Keratinocyte (primary cell): ENCODE measurements at regions not wholly inside any gene's neighbourhood (a gene's known extent, or its start where the extent isn't known, plus 50 kb on each side); places are given as distances from the start of the nearest gene placed in this dataset.

Source experiments
- DNase-seq: peaks from one replicate; pipeline ENCODE4 v3.0.0-alpha.2; 2011; ENCODE audit warnings: low read depth, missing footprints, low spot score
- FAIRE-seq: peaks from 2 replicates; lab custom pipeline; 2011; peaks lifted over from hg19 to GRCh38; lab: Jason Lieb, UNC
- H2AFZ ChIP-seq: 2 replicates; pipeline ENCODE4 v1.6.0; 2012; ENCODE audit warnings: low read length, control low read depth, inconsistent platforms; ENCODE audit not compliant: control insufficient read depth
- H3K27ac ChIP-seq: 2 replicates; pipeline ENCODE4 v1.5.1; 2011; ENCODE audit warnings: low read length; ENCODE audit not compliant: control insufficient read depth, insufficient read depth
- H3K27me3 ChIP-seq: 3 replicates; pipeline ENCODE4 v1.6.0; 2011; ENCODE audit warnings: low read length; ENCODE audit not compliant: control insufficient read depth, insufficient read depth; ENCODE audit errors: extremely low read depth
- H3K36me3 ChIP-seq, 2 experiments: 2 replicates in 1 of 2; 3 replicates in 1 of 2; pipeline ENCODE4 v1.5.1; 2011; ENCODE audit warnings: low read length in 2 of 2, mild to moderate bottlenecking in 1 of 2; ENCODE audit not compliant: control insufficient read depth in 2 of 2, insufficient read depth in 2 of 2; ENCODE audit errors: extremely low read depth in 1 of 2
- H3K4me1 ChIP-seq: 3 replicates; pipeline ENCODE4 v1.5.1; 2011; ENCODE audit warnings: low read length; ENCODE audit not compliant: control insufficient read depth, insufficient read depth; ENCODE audit errors: extremely low read depth
- H3K4me2 ChIP-seq: 3 replicates; pipeline ENCODE4 v1.6.0; 2011; ENCODE audit warnings: low read depth, low read length; ENCODE audit not compliant: control insufficient read depth, insufficient read depth; ENCODE audit errors: extremely low read depth
- H3K4me3 ChIP-seq, 3 experiments: fragments of 200-600 bp in 1 of 3; sonication (generic) in 1 of 3; 2 replicates in 2 of 3; 3 replicates in 1 of 3; pipeline ENCODE4 v1.5.1; 2011 to 2016; ENCODE audit warnings: low read length in 3 of 3, mild to moderate bottlenecking in 3 of 3, control low read depth in 2 of 3, inconsistent platforms in 1 of 3, low read depth in 1 of 3, mixed read lengths in 1 of 3, mixed run types in 1 of 3, moderate library complexity in 1 of 3; ENCODE audit not compliant: control insufficient read depth in 2 of 3, insufficient read depth in 2 of 3; ENCODE audit errors: extremely low read depth in 1 of 3
- H3K79me2 ChIP-seq: 2 replicates; pipeline ENCODE4 v1.6.0; 2012; ENCODE audit warnings: low read length; ENCODE audit not compliant: control insufficient read depth, insufficient read depth
- H3K9ac ChIP-seq: 3 replicates; pipeline ENCODE4 v1.6.0; 2011; ENCODE audit warnings: low read length; ENCODE audit not compliant: control insufficient read depth, insufficient read depth; ENCODE audit errors: extremely low read depth
- H3K9me1 ChIP-seq: 3 replicates; pipeline ENCODE4 v1.6.0; 2011; ENCODE audit warnings: low read length; ENCODE audit not compliant: control insufficient read depth, insufficient read depth; ENCODE audit errors: extremely low read depth
- H3K9me3 ChIP-seq: 2 replicates; pipeline ENCODE4 v1.5.1; 2012; ENCODE audit warnings: low read depth, low read length; ENCODE audit not compliant: control insufficient read depth
- H4K20me1 ChIP-seq: 3 replicates; pipeline ENCODE4 v1.6.0; 2011; ENCODE audit warnings: low read length; ENCODE audit not compliant: control insufficient read depth, insufficient read depth; ENCODE audit errors: extremely low read depth
- EZH2 ChIP-seq: IDR thresholded peaks from one replicate; pipeline ENCODE4 v1.6.1; 2012; ENCODE audit warnings: inconsistent platforms, mild to moderate bottlenecking, low read length, moderate library complexity
- dilution Hi-C: fragments of 300-500 bp; cut with MboI; formaldehyde crosslinking; loops from one replicate; pipeline ENCODE4 v1.7.0; 2020; ENCODE audit warnings: low sequenced_read_pairs; ENCODE audit not compliant: extremely low pct_ligation_motif_present
- TF ChIP-seq, protein P1 (sequence below), 3 experiments: IDR thresholded peaks in 1 of 3; conservative IDR thresholded peaks in 1 of 3; optimal IDR thresholded peaks in 1 of 3; 2 replicates in 2 of 3; 3 replicates in 1 of 3; pipeline versions ENCODE3 to v1.5.1; 2011; ENCODE audit warnings: low read length in 3 of 3, mild to moderate bottlenecking in 3 of 3, moderate library complexity in 2 of 3, control low read depth in 1 of 3, inconsistent platforms in 1 of 3; ENCODE audit not compliant: insufficient read depth in 2 of 3; ENCODE audit errors: extremely low read depth in 1 of 3

DNA sequence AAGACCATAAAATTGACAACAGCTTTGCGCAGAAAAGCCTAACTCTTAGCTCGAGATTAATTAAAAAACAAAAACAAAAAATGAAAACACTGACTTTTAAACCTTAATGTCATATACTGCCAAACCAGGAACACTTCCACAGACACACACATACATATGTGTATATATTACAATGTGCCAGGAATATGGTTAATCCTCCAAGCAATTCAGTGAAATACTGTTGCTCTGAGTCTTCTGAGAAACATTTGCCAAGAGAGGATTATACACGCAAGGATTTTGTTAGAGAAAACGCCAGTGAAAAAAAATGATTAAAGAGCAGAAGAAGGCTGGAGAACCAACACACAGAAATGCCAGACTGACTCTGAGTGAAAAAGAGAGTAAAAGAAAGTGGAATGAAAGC, 116.7 kb upstream of the CHRM3 start:
- Histone ChIP-seq H3K9me3 (no peaks in the 10 kb centered on the region), H3K4me2 (no peak overlapping the region), H3K27me3 (no peaks in the 10 kb centered on the region), H3K36me3 (no peaks in the 10 kb centered on the region), H3K4me1 (no peaks in the 10 kb centered on the region), H3K79me2 (no peaks in the 10 kb centered on the region), H3K9ac (no peak overlapping the region), H4K20me1 (no peaks in the 10 kb centered on the region), H3K4me3 (no peak overlapping the region), H3K27ac (no peak overlapping the region), H2AFZ (no peak overlapping the region), H3K9me1 (no peaks in the 10 kb centered on the region)
- no peak for DNase-seq
- dilution Hi-C loops, result no loop called here
- FAIRE-seq, result no peak
- TF ChIP-seq, protein P1, sequence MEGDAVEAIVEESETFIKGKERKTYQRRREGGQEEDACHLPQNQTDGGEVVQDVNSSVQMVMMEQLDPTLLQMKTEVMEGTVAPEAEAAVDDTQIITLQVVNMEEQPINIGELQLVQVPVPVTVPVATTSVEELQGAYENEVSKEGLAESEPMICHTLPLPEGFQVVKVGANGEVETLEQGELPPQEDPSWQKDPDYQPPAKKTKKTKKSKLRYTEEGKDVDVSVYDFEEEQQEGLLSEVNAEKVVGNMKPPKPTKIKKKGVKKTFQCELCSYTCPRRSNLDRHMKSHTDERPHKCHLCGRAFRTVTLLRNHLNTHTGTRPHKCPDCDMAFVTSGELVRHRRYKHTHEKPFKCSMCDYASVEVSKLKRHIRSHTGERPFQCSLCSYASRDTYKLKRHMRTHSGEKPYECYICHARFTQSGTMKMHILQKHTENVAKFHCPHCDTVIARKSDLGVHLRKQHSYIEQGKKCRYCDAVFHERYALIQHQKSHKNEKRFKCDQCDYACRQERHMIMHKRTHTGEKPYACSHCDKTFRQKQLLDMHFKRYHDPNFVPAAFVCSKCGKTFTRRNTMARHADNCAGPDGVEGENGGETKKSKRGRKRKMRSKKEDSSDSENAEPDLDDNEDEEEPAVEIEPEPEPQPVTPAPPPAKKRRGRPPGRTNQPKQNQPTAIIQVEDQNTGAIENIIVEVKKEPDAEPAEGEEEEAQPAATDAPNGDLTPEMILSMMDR (optimal IDR thresholded peaks at IDR 0.05 in 1 of 3, IDR thresholded peaks at IDR 0.05 in 1 of 3, conservative IDR thresholded peaks at IDR 0.05 in 1 of 3; ENCODE audit: extremely low read depth in 1 of 3, insufficient read depth in 2 of 3, low read length in 3 of 3), result no peak
- TF ChIP-seq EZH2, result no peak

DNA sequence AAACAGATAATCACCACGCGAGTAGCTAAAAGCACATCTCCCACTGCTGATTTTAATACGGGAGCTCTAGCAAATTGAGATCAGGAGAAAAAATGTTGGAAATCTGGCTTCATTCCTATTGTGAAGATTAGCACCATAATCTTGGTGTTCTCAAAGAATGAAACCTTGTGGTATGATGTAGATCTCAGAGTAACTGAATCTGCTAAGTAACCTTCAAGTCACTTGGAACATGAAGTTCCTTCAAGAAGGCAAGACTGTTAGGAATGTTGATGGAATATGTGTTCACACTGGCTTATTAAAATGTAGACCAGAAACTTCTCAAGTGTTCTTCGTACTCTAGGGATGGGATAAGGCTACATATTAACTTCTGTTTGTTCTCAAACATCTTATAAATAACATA, 117.4 kb upstream of the CHRM3 start:
- Histone ChIP-seq H3K9ac (no peak overlapping the region), H3K9me1 (no peaks in the 10 kb centered on the region), H3K79me2 (no peaks in the 10 kb centered on the region), H3K27me3 (no peaks in the 10 kb centered on the region), H3K27ac (no peak overlapping the region), H3K4me1 (no peaks in the 10 kb centered on the region), H2AFZ (no peak overlapping the region), H3K36me3 (no peaks in the 10 kb centered on the region), H3K4me3 (no peak overlapping the region), H3K4me2 (no peak overlapping the region), H4K20me1 (no peaks in the 10 kb centered on the region), H3K9me3 (no peaks in the 10 kb centered on the region)
- DNase-seq (no peak), FAIRE-seq (no peak)
- no peak for TF ChIP-seq EZH2
- TF ChIP-seq, protein P1 (optimal IDR thresholded peaks at IDR 0.05 in 1 of 3, IDR thresholded peaks at IDR 0.05 in 1 of 3, conservative IDR thresholded peaks at IDR 0.05 in 1 of 3; ENCODE audit: extremely low read depth in 1 of 3, insufficient read depth in 2 of 3, low read length in 3 of 3), result no peak
- dilution Hi-C loops, result no loop called here
